Spleen (tissue), 11 donors: ENCODE measurements at regions not wholly inside any gene's neighbourhood (a gene's known extent, or its start where the extent isn't known, plus 50 kb on each side); places are given as distances from the start of the nearest gene placed in this dataset.

ENCODE experiments used
- DNase-seq: peaks from one replicate; pipeline ENCODE4 v3.0.0-alpha.2; 2020
- H3K27ac ChIP-seq, 8 donors: fragments of 200-600 bp; sonication (generic) in 7 of 8; 1 replicate in 4 of 8; 2 replicates in 4 of 8; pipeline versions ENCODE4 v1.5.0 to v1.8.0; 2016 to 2021; ENCODE audit warnings: inconsistent platforms in 4 of 8, mild to moderate bottlenecking in 4 of 8, moderate library complexity in 1 of 8
- H3K27me3 ChIP-seq, 7 donors: fragments of 200-600 bp; sonication (generic) in 6 of 7; replicated peaks in 1 of 7; 1 replicate in 4 of 7; 2 replicates in 3 of 7; pipeline versions ENCODE4 v1.5.0 to v1.8.0; 2016 to 2021; ENCODE audit warnings: inconsistent platforms in 3 of 7, mild to moderate bottlenecking in 1 of 7
- H3K36me3 ChIP-seq, 6 donors: fragments of 200-600 bp; sonication (generic) in 5 of 6; 1 replicate in 4 of 6; 2 replicates in 2 of 6; pipeline versions ENCODE4 v1.5.0 to v1.8.0; 2016 to 2021; ENCODE audit warnings: inconsistent platforms in 2 of 6
- H3K4me1 ChIP-seq, 6 donors: fragments of 200-600 bp; sonication (generic) in 5 of 6; 1 replicate in 3 of 6; 2 replicates in 3 of 6; pipeline versions ENCODE4 v1.5.0 to v1.8.0; 2016 to 2021; ENCODE audit warnings: inconsistent platforms in 3 of 6
- H3K4me3 ChIP-seq, 8 donors: fragments of 200-600 bp; sonication (generic) in 7 of 8; 1 replicate in 4 of 8; 2 replicates in 4 of 8; pipeline versions ENCODE4 v1.5.0 to v1.8.0; 2016 to 2021; ENCODE audit warnings: inconsistent platforms in 4 of 8, mild to moderate bottlenecking in 4 of 8, moderate library complexity in 2 of 8
- H3K9me3 ChIP-seq, 8 donors: fragments of 200-600 bp; sonication (generic) in 7 of 8; 1 replicate in 4 of 8; 2 replicates in 4 of 8; pipeline versions ENCODE4 v1.5.0 to v1.8.0; 2016 to 2021; ENCODE audit warnings: inconsistent platforms in 4 of 8
- CTCF ChIP-seq, 11 experiments: fragments of 200-600 bp in 7 of 11; fragments of 450-650 bp in 4 of 11; sonication (generic) in 4 of 11; IDR thresholded peaks in 8 of 11; conservative IDR thresholded peaks in 3 of 11; 1 replicate in 7 of 11; 2 replicates in 4 of 11; pipeline versions ENCODE4 v1.4.0 to v1.8.0; 2016 to 2021; ENCODE audit warnings: antibody characterized with exemption in 11 of 11, inconsistent platforms in 4 of 11, mild to moderate bottlenecking in 1 of 11
- POLR2A ChIP-seq, 3 donors: fragments of 450-650 bp; IDR thresholded peaks; one replicate each; pipeline ENCODE4 v1.5.1; 2017; ENCODE audit warnings: antibody characterized with exemption in 3 of 3, mild to moderate bottlenecking in 1 of 3
- POLR2AphosphoS5 ChIP-seq, 3 donors: sonication (generic); formaldehyde crosslinking; IDR thresholded peaks; one replicate each; pipeline ENCODE4 v1.5.1; 2017; ENCODE audit warnings: antibody characterized with exemption in 3 of 3
- WGBS, 5 donors: extraction: QIAGEN DNeasy Blood & Tissue Kit in 3 of 5; methylation state at CpG; one replicate each; pipeline versions ENCODE4 v1.1.5 to v1.1.7; 2013 to 2018; 5-methylcytosine and 5-hydroxymethylcytosine counted together
- intact Hi-C: fragments of 100-400 bp; cut with DNase I; formaldehyde crosslinking; loops from one replicate; pipeline ENCODE4 v1.15.0; 2023; ENCODE audit warnings: low total_unique reads
- donor health status: healthy with polysubstance abuse.
- donor health status: DM: no; HTN: no; CAD: no; lungs with moderate emphysema.
- donor health status: DM: no; HTN: no; CAD: no.
- donor health status: Bipolar disorder and iron deficiency.
- donor health status: healthy.
- donor health status: DM: no; HTN: no; CAD: no.
- donor health status: DM: yes; HTN: yes; CAD: no.

DNA sequence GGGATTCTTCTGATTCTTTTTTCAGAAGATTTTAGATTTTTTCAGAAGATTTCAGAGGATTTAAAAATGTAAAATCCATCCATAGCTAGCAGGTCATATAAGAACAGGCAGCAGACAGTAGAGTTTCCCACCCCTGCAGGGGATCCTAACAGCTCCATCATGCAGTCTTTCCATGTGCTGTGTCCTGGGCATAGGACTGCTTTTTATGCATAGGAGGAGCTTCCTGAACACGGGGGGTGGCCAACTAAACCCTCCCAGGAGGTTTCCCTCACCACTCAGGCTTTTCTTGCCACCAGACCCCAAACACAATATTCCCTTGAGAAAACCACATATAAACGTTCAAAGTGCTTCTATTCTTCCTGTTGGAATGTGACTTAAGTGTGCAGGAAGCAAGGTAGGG lies 90.1 kb upstream of the TNR start:
- no peaks in the 10 kb centered on the region for H3K4me1 ChIP-seq
- peaks cover 0 to 4% (median 0%) of the 10 kb centered on the region in 7 donors for H3K27me3 ChIP-seq
- 7 to 13% (median 8%) methylated on average over 2 of the region's 2 CpGs for WGBS, 5 donors
- intact Hi-C loops, result no loop called here
- DNase-seq, result no peak
- peaks cover 0 to 9% (median 0%) of the 10 kb centered on the region in 8 donors for H3K9me3 ChIP-seq
- H3K4me3 ChIP-seq, result no peak overlapping the region
- TF ChIP-seq POLR2AphosphoS5 (IDR thresholded peaks at IDR 0.05) (no peak), POLR2A (IDR thresholded peaks at IDR 0.05) (no peak), CTCF (IDR thresholded peaks at IDR 0.05 in 8 of 11, conservative IDR thresholded peaks at IDR 0.05 in 3 of 11) (no peak)
- no peaks in the 10 kb centered on the region for H3K36me3 ChIP-seq
- no peak overlapping the region for H3K27ac ChIP-seq

- no peak overlapping the region for H3K27ac ChIP-seq
- DNase-seq, result no peak
- peaks cover 0 to 11% (median 0%) of the 10 kb centered on the region in 8 donors for H3K9me3 ChIP-seq
- intact Hi-C loops, result no loop called here
- no peaks in the 10 kb centered on the region for H3K36me3 ChIP-seq
- no peaks in the 10 kb centered on the region for H3K27me3 ChIP-seq
- no peak overlapping the region for H3K4me3 ChIP-seq
- H3K4me1 ChIP-seq, result no peaks in the 10 kb centered on the region
- TF ChIP-seq CTCF (IDR thresholded peaks at IDR 0.05 in 8 of 11, conservative IDR thresholded peaks at IDR 0.05 in 3 of 11) (no peak), POLR2AphosphoS5 (IDR thresholded peaks at IDR 0.05) (no peak), POLR2A (IDR thresholded peaks at IDR 0.05) (no peak)
Measured at GRCh38 chr1:175830500-175830899, 87.1 kb upstream of the TNR start.

DNA sequence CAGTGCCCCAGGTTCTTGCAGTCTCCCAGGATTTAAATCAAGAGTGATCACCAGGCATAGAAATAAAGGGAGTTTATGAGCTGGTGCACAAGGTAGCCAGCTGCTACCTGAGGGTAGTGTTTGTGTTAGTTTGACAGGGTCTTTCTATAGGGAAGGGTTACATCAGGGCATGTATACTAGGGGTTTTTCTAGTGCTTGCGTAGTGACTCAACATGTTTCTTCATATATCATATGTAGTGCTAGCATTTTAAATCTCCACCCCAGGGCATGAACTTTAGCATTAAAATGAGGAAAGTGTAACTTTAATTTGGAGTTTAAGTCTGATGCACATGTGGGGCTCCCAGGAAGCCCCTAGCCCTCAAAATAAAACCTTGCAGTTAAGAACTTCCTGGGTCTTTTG lies 86.5 kb upstream of the TNR start:
- no peak for TF ChIP-seq POLR2A (IDR thresholded peaks at IDR 0.05)
- no peak for TF ChIP-seq CTCF (IDR thresholded peaks at IDR 0.05 in 8 of 11, conservative IDR thresholded peaks at IDR 0.05 in 3 of 11)
- TF ChIP-seq POLR2AphosphoS5 (IDR thresholded peaks at IDR 0.05), result no peak
- Histone ChIP-seq H3K27me3 (no peaks in the 10 kb centered on the region), H3K4me3 (no peak overlapping the region), H3K36me3 (no peaks in the 10 kb centered on the region), H3K9me3 (peaks cover 0 to 11% (median 0%) of the 10 kb centered on the region in 8 donors), H3K4me1 (no peaks in the 10 kb centered on the region), H3K27ac (no peak overlapping the region)
- intact Hi-C loops, result no loop called here
- no peak for DNase-seq
- 89 to 100% (median 100%) methylated on average over 1 of the region's 1 CpG for WGBS, 5 donors

- H3K27me3 ChIP-seq, result no peaks in the 10 kb centered on the region
Measured at GRCh38 chr1:175826705-175827104, 83.3 kb upstream of the TNR start.

More at GRCh38 chr1:175826705-175827104, 83.3 kb upstream of the TNR start:
- H3K4me3 ChIP-seq, result no peak overlapping the region
- TF ChIP-seq CTCF (IDR thresholded peaks at IDR 0.05 in 8 of 11, conservative IDR thresholded peaks at IDR 0.05 in 3 of 11) (no peak), POLR2A (IDR thresholded peaks at IDR 0.05) (no peak), POLR2AphosphoS5 (IDR thresholded peaks at IDR 0.05) (no peak)
- intact Hi-C loops, result no loop called here
- H3K9me3 ChIP-seq, result peaks cover 0 to 6% (median 0%) of the 10 kb centered on the region in 8 donors
- H3K4me1 ChIP-seq, result no peaks in the 10 kb centered on the region
- no peak for DNase-seq
- H3K36me3 ChIP-seq, result no peaks in the 10 kb centered on the region
- 37 to 61% (median 45%) methylated on average over 2 of the region's 2 CpGs for WGBS, 5 donors
- no peak overlapping the region for H3K27ac ChIP-seq
